ENCODE measurements at regions not wholly inside any gene's neighbourhood (a gene's known extent, or its start where the extent isn't known, plus 50 kb on each side); places are given as distances from the start of the nearest gene placed in this dataset.

DNA sequence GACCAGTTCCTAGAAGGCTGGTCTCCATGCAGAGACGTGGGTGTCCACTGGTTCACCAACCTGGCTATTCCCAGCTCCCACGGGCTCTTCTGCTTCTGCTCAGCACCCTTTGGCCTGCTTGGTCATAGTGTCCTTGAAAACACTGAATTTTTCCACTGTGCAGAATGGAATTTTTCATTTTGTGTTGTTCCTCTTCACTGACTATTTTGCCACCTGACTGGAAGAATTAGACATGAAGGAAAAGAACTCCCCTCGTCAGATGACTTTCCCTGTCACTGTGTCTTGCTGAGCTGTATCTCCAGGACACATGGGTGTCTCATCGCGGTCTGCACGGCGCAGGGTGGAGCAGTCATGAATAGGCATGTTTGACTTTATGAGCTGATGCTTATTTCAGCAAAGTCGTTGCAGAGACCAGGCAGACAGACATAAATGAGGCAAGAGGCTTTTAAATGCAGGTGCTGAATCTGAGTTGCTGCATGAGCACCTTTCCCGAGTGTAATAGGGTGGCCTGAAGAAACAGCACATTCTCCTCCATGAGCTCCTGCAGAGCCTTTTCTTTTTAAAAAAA, 50.2 kb upstream of the SEMA4D start:
- H3K4me1 ChIP-seq (ENCODE audit: control insufficient read depth, insufficient read depth, low read length) = no peaks in the 10 kb centered on the region
- H3K36me3 ChIP-seq (ENCODE audit: control insufficient read depth in 2 of 2, insufficient read depth in 1 of 2, low read length in 2 of 2) = no peaks in the 10 kb centered on the region
- H3K9me3 ChIP-seq (ENCODE audit: control insufficient read depth, insufficient read depth, low read depth, low read length) = no peaks in the 10 kb centered on the region
- TF ChIP-seq REPIN1 (tag by site-specific recombination; IDR thresholded peaks at IDR 0.05; ENCODE audit: low read depth) (no peak), ZNF707 (tag by site-specific recombination; IDR thresholded peaks at IDR 0.05) (no peak), ZNF560 (tag by site-specific recombination; IDR thresholded peaks at IDR 0.05; ENCODE audit: borderline replicate concordance) (no peak), HOXA7 (CRISPR knock-in tag; IDR thresholded peaks at IDR 0.05; ENCODE audit: borderline replicate concordance) (no peak), KLF16 (tag by site-specific recombination; IDR thresholded peaks at IDR 0.05) (no peak)
- ChIA-PET CTCF (interaction anchor here (0.5 to 3.3 kb wide), 46 partner anchors 9 to 1122 kb away, joined by 3 to 28 read pairs (median 5); partner anchors contain the start of gene SECISBP2), POLR2A (interaction anchor here (1.1 to 1.5 kb wide), 2 partner anchors 58 to 230 kb away, joined by 4 to 6 read pairs; partner anchors contain the start of gene SECISBP2)
- no peak overlapping the region for H3K4me3 ChIP-seq (ENCODE audit: low read depth, low read length)
- H3K27ac ChIP-seq (ENCODE audit: extremely low read depth, low read depth, low read length) = no peak overlapping the region

Measured in HEK293 (cell line).